SK-N-SH treated with all-trans-retinoic acid at 6 μM for 48 hours (cell line): ENCODE measurements at regions not wholly inside any gene's neighbourhood (a gene's known extent, or its start where the extent isn't known, plus 50 kb on each side); places are given as distances from the start of the nearest gene placed in this dataset.
"Not testable (repeated sequence)": the region's sequence is repeated elsewhere in the genome, so short reads cannot be mapped to it uniquely, and the experiment has no call there.

Source experiments
- ATAC-seq: fragments of 200-7000 bp; cut with Tn5 transposase; 3 replicates; pipeline ENCODE4 v1.9.1; 2020; ENCODE audit warnings: mild to moderate bottlenecking, moderate library complexity
- ARNTL ChIP-seq: fragments of 450-650 bp; formaldehyde crosslinking; IDR thresholded peaks from 2 replicates; pipeline ENCODE4 v1.5.0; 2020; ENCODE audit warnings: low read depth, mild to moderate bottlenecking, moderate library complexity, borderline replicate concordance
- BACH2 ChIP-seq: fragments of 250-450 bp; sonication (Bioruptor Pico); IDR thresholded peaks from 2 replicates; pipeline ENCODE4 v1.9.0; 2021; ENCODE audit warnings: mild to moderate bottlenecking, borderline replicate concordance
- CREB5 ChIP-seq: fragments of 250-450 bp; sonication (Bioruptor Pico); IDR thresholded peaks from 2 replicates; pipeline ENCODE4 v1.5.1; 2020; ENCODE audit warnings: low read depth, mild to moderate bottlenecking, moderate library complexity
- CSDC2 ChIP-seq: fragments of 250-450 bp; sonication (Bioruptor Pico); IDR thresholded peaks from 2 replicates; pipeline ENCODE4 v1.5.0; 2020; ENCODE audit warnings: mild to moderate bottlenecking, moderate library complexity
- GLIS3 ChIP-seq: fragments of 250-450 bp; sonication (Bioruptor Pico); IDR thresholded peaks from 2 replicates; pipeline ENCODE4 v1.5.0; 2020; ENCODE audit warnings: mild to moderate bottlenecking, moderate library complexity
- ISL1 ChIP-seq: fragments of 250-450 bp; sonication (Bioruptor Pico); IDR thresholded peaks from 2 replicates; pipeline ENCODE4 v2.1.2; 2022; ENCODE audit warnings: mild to moderate bottlenecking, moderate library complexity
- OSR1 ChIP-seq: fragments of 250-450 bp; sonication (Bioruptor Pico); IDR thresholded peaks from 2 replicates; pipeline ENCODE4 v1.8.0; 2022; ENCODE audit warnings: moderate library complexity, mild to moderate bottlenecking, inconsistent platforms
- PATZ1 ChIP-seq: fragments of 250-450 bp; sonication (Bioruptor Pico); IDR thresholded peaks from 2 replicates; pipeline ENCODE4 v1.8.0; 2020; ENCODE audit warnings: mild to moderate bottlenecking, moderate library complexity, borderline replicate concordance
- PPARA ChIP-seq: fragments of 250-450 bp; sonication (Bioruptor Pico); IDR thresholded peaks from 2 replicates; pipeline ENCODE4 v1.5.0; 2020; ENCODE audit warnings: mild to moderate bottlenecking, borderline replicate concordance
- RARB ChIP-seq: fragments of 250-450 bp; sonication (Bioruptor Pico); IDR thresholded peaks from 2 replicates; pipeline ENCODE4 v1.8.0; 2021; ENCODE audit warnings: mild to moderate bottlenecking, moderate library complexity
- TCF4 ChIP-seq: fragments of 250-450 bp; sonication (Bioruptor Pico); IDR thresholded peaks from 2 replicates; pipeline ENCODE4 v1.8.0; 2021; ENCODE audit warnings: mild to moderate bottlenecking, moderate library complexity, borderline replicate concordance
- TSHZ2 ChIP-seq: fragments of 250-450 bp; sonication (Bioruptor Pico); IDR thresholded peaks from 2 replicates; pipeline ENCODE4 v1.5.0; 2020; ENCODE audit warnings: mild to moderate bottlenecking, moderate library complexity
- ZC3H10 ChIP-seq: fragments of 250-450 bp; sonication (Bioruptor Pico); IDR thresholded peaks from 2 replicates; pipeline ENCODE4 v1.5.1; 2021; ENCODE audit warnings: mild to moderate bottlenecking, moderate library complexity
- ZFP3 ChIP-seq: fragments of 250-450 bp; sonication (Bioruptor Pico); IDR thresholded peaks from 2 replicates; pipeline ENCODE4 v1.5.0; 2020; ENCODE audit warnings: mild to moderate bottlenecking, moderate library complexity
- ZFP30 ChIP-seq: fragments of 450-650 bp; formaldehyde crosslinking; IDR thresholded peaks from 2 replicates; pipeline ENCODE4 v1.5.0; 2022; ENCODE audit warnings: mild to moderate bottlenecking, moderate library complexity
- ZNF565 ChIP-seq: fragments of 450-650 bp; formaldehyde crosslinking; conservative IDR thresholded peaks from 2 replicates; pipeline ENCODE4 v1.5.0; 2020; ENCODE audit warnings: low read depth, mild to moderate bottlenecking, moderate library complexity
- ZNF70 ChIP-seq: fragments of 450-650 bp; formaldehyde crosslinking; IDR thresholded peaks from 2 replicates; pipeline ENCODE4 v1.5.0; 2020; ENCODE audit warnings: mild to moderate bottlenecking, moderate library complexity
- TF ChIP-seq, protein P1 (sequence below): fragments of 250-450 bp; sonication (Bioruptor Pico); IDR thresholded peaks from 2 replicates; pipeline ENCODE4 v1.5.1; 2021; ENCODE audit warnings: mild to moderate bottlenecking, moderate library complexity

GRCh38 chr22:22773979-22774604 is 113.5 kb upstream of the IGLL5 start:
- ATAC-seq: no peak
- TF ChIP-seq BACH2 (CRISPR knock-in tag): no peak
- no peak for TF ChIP-seq ZNF70
- no peak for TF ChIP-seq ZFP30 (CRISPR knock-in tag)
- TF ChIP-seq OSR1 (CRISPR knock-in tag): no peak

- ATAC-seq: not testable (repeated sequence)
Observed at GRCh38 chr22:22774762-22775161, 112.9 kb upstream of the IGLL5 start.

GRCh38 chr22:22776121-22776520 is 111.5 kb upstream of the IGLL5 start:
- no peak for TF ChIP-seq ARNTL (CRISPR knock-in tag)
- TF ChIP-seq, all 23 proteins: peak for 0
- no peak for ATAC-seq

DNA sequence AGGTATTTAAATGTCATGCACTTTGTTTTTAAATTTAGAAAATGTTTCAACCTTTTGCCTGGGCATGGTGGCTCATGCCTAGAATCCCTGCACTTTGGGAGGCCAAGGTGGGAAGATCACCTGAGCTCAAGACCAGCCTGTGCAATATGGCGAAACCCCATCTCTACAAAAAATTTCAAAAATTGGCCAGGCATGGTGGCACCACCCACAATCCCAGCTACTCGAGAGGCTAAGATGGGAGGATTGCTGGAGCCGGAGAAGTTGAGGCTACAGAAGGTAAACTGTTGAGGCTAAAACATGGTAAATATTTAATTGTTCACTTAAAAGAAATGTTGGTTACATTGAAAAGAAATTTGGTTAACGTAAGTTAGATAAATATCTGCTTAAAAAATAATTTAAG is 108.4 kb upstream of the IGLL5 start:
- ATAC-seq: no peak
- no peak for TF ChIP-seq ISL1 (CRISPR knock-in tag)
- TF ChIP-seq ZFP3: no peak
- TF ChIP-seq TSHZ2 (CRISPR knock-in tag): no peak
- TF ChIP-seq, protein P1, sequence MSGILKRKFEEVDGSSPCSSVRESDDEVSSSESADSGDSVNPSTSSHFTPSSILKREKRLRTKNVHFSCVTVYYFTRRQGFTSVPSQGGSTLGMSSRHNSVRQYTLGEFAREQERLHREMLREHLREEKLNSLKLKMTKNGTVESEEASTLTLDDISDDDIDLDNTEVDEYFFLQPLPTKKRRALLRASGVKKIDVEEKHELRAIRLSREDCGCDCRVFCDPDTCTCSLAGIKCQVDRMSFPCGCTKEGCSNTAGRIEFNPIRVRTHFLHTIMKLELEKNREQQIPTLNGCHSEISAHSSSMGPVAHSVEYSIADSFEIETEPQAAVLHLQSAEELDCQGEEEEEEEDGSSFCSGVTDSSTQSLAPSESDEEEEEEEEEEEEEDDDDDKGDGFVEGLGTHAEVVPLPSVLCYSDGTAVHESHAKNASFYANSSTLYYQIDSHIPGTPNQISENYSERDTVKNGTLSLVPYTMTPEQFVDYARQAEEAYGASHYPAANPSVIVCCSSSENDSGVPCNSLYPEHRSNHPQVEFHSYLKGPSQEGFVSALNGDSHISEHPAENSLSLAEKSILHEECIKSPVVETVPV (CRISPR knock-in tag): no peak
- no peak for TF ChIP-seq CREB5 (CRISPR knock-in tag)
- no peak for TF ChIP-seq ZFP30 (CRISPR knock-in tag)
- no peak for TF ChIP-seq BACH2 (CRISPR knock-in tag)
- no peak for TF ChIP-seq ZC3H10
- TF ChIP-seq PPARA (CRISPR knock-in tag): no peak
- TF ChIP-seq, all 23 proteins: peak for 0

DNA sequence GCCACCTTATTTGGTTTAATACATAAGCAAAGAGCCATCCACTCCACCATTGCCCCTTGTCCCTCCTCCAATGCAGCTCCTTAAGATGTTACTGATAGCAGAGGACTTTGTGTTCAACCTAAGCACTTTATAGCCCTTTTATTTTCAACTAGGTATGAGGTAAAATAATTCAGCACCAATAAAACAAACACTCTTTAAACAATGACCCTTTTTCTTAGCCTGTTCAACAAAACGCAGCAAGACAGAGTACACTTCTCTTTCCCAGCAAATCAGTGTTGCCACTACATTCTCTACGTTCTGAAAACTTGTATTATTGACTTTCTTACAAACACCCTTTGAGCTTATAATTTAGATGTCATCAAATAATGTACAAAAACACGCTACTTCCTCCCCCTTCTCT is 104.0 kb upstream of the IGLL5 start:
- ATAC-seq: no peak
- TF ChIP-seq CREB5 (CRISPR knock-in tag): no peak
- no peak for TF ChIP-seq TCF4
- TF ChIP-seq ISL1 (CRISPR knock-in tag): no peak
- TF ChIP-seq ZFP30 (CRISPR knock-in tag): no peak
- TF ChIP-seq PATZ1 (CRISPR knock-in tag): no peak
- no peak for TF ChIP-seq GLIS3 (CRISPR knock-in tag)
- no peak for TF ChIP-seq CSDC2 (CRISPR knock-in tag)
- TF ChIP-seq ZNF70: no peak
- TF ChIP-seq ARNTL (CRISPR knock-in tag): no peak
- no peak for TF ChIP-seq ZNF565 (CRISPR knock-in tag)
- no peak for TF ChIP-seq BACH2 (CRISPR knock-in tag)
- no peak for TF ChIP-seq PPARA (CRISPR knock-in tag)
- TF ChIP-seq TSHZ2 (CRISPR knock-in tag): no peak
- no peak for TF ChIP-seq ZFP3
- no peak for TF ChIP-seq RARB (CRISPR knock-in tag)
- TF ChIP-seq, protein P1 (CRISPR knock-in tag): no peak
